Retinal pigment epithelial cell (primary cell): ENCODE measurements at regions not wholly inside any gene's neighbourhood (a gene's known extent, or its start where the extent isn't known, plus 50 kb on each side); places are given as distances from the start of the nearest gene placed in this dataset.
"Not testable (repeated sequence)": the region's sequence is repeated elsewhere in the genome, so short reads cannot be mapped to it uniquely, and the experiment has no call there.

Experiments used
- DNase-seq: peaks from one replicate; pipeline ENCODE4 v3.0.0-alpha.2; 2010; ENCODE audit warnings: low read depth
- H3K4me3 ChIP-seq: 2 replicates; pipeline ENCODE4 v1.5.1; 2011; ENCODE audit warnings: mild to moderate bottlenecking, low read length, control low read depth, moderate library complexity
- CTCF ChIP-seq: conservative IDR thresholded peaks from 2 replicates; pipeline ENCODE4 v1.5.1; 2011; ENCODE audit warnings: low read depth, low read length, control low read depth, inconsistent platforms

- TF ChIP-seq CTCF = no peak
- DNase-seq = peak; percentile 34
- H3K4me3 ChIP-seq = no peak overlapping the region
Measured at GRCh38 chrX:155745792-155746191, 133.0 kb upstream of the TMLHE start.

GRCh38 chrX:155744534-155744933 is 131.8 kb upstream of the TMLHE start:
- H3K4me3 ChIP-seq = no peak overlapping the region
- no peak for TF ChIP-seq CTCF
- DNase-seq = no peak

GRCh38 chrX:155728335-155728734 is 115.6 kb upstream of the TMLHE start:
- not testable (repeated sequence) for H3K4me3 ChIP-seq, DNase-seq

GRCh38 chrX:155718972-155719586 is 106.3 kb upstream of the TMLHE start:
- no peak overlapping the region for H3K4me3 ChIP-seq
- TF ChIP-seq CTCF = no peak
- DNase-seq = no peak

GRCh38 chrX:155715141-155715540 is 102.4 kb upstream of the TMLHE start:
- TF ChIP-seq CTCF = no peak
- DNase-seq = no peak
- H3K4me3 ChIP-seq = no peak overlapping the region

- no peak for DNase-seq
- no peak overlapping the region for H3K4me3 ChIP-seq
- TF ChIP-seq CTCF = no peak
Measured at GRCh38 chrX:155695419-155695818, 82.7 kb upstream of the TMLHE start.

- H3K4me3 ChIP-seq = no peak overlapping the region
- TF ChIP-seq CTCF = no peak
- DNase-seq = no peak
Measured at GRCh38 chrX:155694649-155695048, 81.9 kb upstream of the TMLHE start.

GRCh38 chrX:155682834-155683233 is 70.1 kb upstream of the TMLHE start:
- H3K4me3 ChIP-seq = no peak overlapping the region
- no peak for DNase-seq
- TF ChIP-seq CTCF = no peak
